Large intestine (tissue), 3 donors: ENCODE measurements at regions not wholly inside any gene's neighbourhood (a gene's known extent, or its start where the extent isn't known, plus 50 kb on each side); places are given as distances from the start of the nearest gene placed in this dataset.
A peak's percentile ranks its signal among the peaks of the same experiment; 100 is the strongest.

ENCODE experiments used
- DNase-seq, 2 donors: peaks; one replicate each; pipeline versions ENCODE4 v3.0.0 to v3.0.0-alpha.2; 2013
- H3K27ac ChIP-seq: one replicate; pipeline ENCODE4 v1.5.1; 2013; ENCODE audit warnings: low read length
- H3K27me3 ChIP-seq: 2 replicates; pipeline ENCODE4 v1.6.1; 2013; ENCODE audit warnings: low read length; ENCODE audit not compliant: control insufficient read depth, insufficient read depth
- H3K36me3 ChIP-seq: 2 replicates; pipeline ENCODE4 v1.6.1; 2013; ENCODE audit warnings: low read length; ENCODE audit not compliant: control insufficient read depth, insufficient read depth
- H3K4me1 ChIP-seq: one replicate; pipeline ENCODE4 v1.6.1; 2013; ENCODE audit warnings: low read length; ENCODE audit not compliant: control insufficient read depth, insufficient read depth
- H3K4me3 ChIP-seq: one replicate; pipeline ENCODE4 v1.5.1; 2013; ENCODE audit warnings: low read length
- H3K9me3 ChIP-seq: one replicate; pipeline ENCODE4 v1.6.1; 2013; ENCODE audit warnings: mild to moderate bottlenecking, low read depth, low read length, moderate library complexity; ENCODE audit not compliant: control insufficient read depth
- WGBS: methylation state at CpG from one replicate; pipeline ENCODE4 v1.1.5; 2013; ENCODE audit warnings: low lambda C conversion rate; ENCODE audit not compliant: insufficient coverage; 5-methylcytosine and 5-hydroxymethylcytosine counted together

DNA sequence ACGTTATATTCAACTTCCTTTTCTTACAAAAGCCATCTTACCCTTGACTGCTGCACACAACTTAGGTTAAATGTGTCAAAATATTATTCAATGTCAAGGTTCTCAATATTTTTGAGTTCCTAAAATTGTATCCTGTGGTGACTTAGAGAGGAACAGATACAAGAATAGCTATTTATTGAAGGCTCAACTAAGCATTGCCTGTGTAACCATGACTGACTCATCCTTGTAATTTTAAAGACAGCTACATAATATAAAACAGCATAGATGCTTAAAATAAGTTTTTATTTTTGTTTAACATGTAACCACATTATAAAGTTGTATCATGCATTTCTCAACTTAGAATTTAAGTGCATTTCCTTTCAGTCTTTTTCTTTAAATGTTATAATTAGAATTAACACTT is 312.9 kb upstream of the RGMB start:
- no peaks in the 10 kb centered on the region for H3K4me1 ChIP-seq

GRCh38 chr5:98461485-98461884 is 312.0 kb upstream of the RGMB start:
- Histone ChIP-seq H3K4me3 (no peak overlapping the region), H3K4me1 (no peaks in the 10 kb centered on the region), H3K9me3 (no peaks in the 10 kb centered on the region), H3K27me3 (no peaks in the 10 kb centered on the region), H3K36me3 (no peaks in the 10 kb centered on the region), H3K27ac (no peak overlapping the region)
- DNase-seq = no peak
- WGBS = 75% methylated on average over 2 of the region's 3 CpGs

More for the DNA sequence above, 312.9 kb upstream of the RGMB start:
- Histone ChIP-seq H3K27ac (no peak overlapping the region), H3K9me3 (no peaks in the 10 kb centered on the region), H3K27me3 (no peaks in the 10 kb centered on the region), H3K4me3 (no peak overlapping the region), H3K36me3 (no peaks in the 10 kb centered on the region)
- no peak for DNase-seq
- no CpG with 5 or more reads among the region's 1 CpG for WGBS

DNA sequence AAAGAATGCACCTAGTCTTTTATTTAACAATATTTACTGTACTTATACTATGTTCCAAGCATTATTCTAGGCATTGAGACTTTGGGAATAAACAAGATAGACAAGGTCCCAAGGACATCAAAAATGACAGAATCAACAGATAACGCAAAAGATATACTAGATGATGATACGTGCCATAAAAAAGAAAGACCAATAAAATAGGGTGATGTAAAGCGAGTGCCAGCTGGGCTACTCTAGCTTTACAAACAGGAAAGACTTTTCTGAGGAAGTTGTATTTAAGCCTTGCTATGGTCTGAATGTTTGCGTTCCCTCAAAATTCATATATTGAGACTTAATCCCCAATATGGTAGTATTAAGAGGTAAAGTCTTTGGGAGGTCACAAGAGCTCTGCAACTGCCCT is 310.2 kb upstream of the RGMB start:
- Histone ChIP-seq H3K36me3 (no peaks in the 10 kb centered on the region), H3K27me3 (no peaks in the 10 kb centered on the region), H3K4me3 (no peak overlapping the region), H3K4me1 (no peaks in the 10 kb centered on the region), H3K9me3 (no peaks in the 10 kb centered on the region), H3K27ac (no peak overlapping the region)
- WGBS = 81% methylated on average over 3 of the region's 4 CpGs
- DNase-seq = peak in 1 of 2 donors; percentile 3

GRCh38 chr5:98463676-98464075 is 309.8 kb upstream of the RGMB start:
- H3K9me3 ChIP-seq = no peaks in the 10 kb centered on the region
- H3K27me3 ChIP-seq = no peaks in the 10 kb centered on the region
- H3K4me3 ChIP-seq = no peak overlapping the region
- no peaks in the 10 kb centered on the region for H3K4me1 ChIP-seq
- H3K36me3 ChIP-seq = no peaks in the 10 kb centered on the region
- DNase-seq = no peak
- WGBS = 90% methylated on average over 2 of the region's 5 CpGs
- no peak overlapping the region for H3K27ac ChIP-seq

GRCh38 chr5:98464737-98465330 is 308.6 kb upstream of the RGMB start:
- no peak overlapping the region for H3K4me3 ChIP-seq
- no peak overlapping the region for H3K27ac ChIP-seq
- H3K27me3 ChIP-seq = no peaks in the 10 kb centered on the region
- no peaks in the 10 kb centered on the region for H3K36me3 ChIP-seq
- no peaks in the 10 kb centered on the region for H3K9me3 ChIP-seq
- WGBS = 100% methylated on average over 2 of the region's 3 CpGs
- no peak for DNase-seq
- H3K4me1 ChIP-seq = no peaks in the 10 kb centered on the region

DNA sequence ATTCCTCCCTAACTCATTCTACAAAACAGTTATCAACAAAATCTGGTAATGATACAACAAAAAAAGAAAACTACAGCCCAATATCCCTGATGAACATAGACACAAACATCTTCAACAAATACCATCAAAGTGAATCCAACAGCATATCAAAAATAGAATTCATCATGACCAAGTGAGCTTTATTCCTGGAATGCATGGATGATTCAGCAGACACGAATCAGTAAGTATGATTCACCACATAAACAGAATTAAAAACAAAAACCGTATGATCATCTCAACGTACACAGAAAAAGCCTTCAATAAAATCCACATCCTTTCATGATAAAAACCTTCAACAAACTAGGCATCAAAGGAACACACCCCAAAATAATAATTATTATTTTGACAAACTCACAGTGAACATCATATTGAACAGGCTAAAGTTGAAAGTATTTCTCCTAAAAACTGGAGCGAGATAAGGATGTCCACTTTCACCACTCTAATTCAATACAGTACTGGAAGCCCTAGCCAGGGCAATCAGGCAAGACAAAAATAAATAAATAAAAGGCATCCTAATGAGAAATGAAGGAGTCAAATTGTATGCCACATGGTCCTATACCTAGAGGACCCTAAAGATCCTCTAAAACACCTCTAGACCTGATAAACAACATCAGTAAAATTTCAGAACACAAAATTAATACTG is 305.1 kb upstream of the RGMB start:
- no peaks in the 10 kb centered on the region for H3K9me3 ChIP-seq

GRCh38 chr5:98470747-98471146 is 302.7 kb upstream of the RGMB start:
- WGBS = 100% methylated on average over 2 of the region's 2 CpGs
- Histone ChIP-seq H3K4me1 (peaks cover 11% of the 10 kb centered on the region), H3K27me3 (no peaks in the 10 kb centered on the region), H3K4me3 (no peak overlapping the region), H3K9me3 (no peaks in the 10 kb centered on the region), H3K36me3 (no peaks in the 10 kb centered on the region), H3K27ac (no peak overlapping the region)
- no peak for DNase-seq

More for the DNA sequence above, 305.1 kb upstream of the RGMB start:
- Histone ChIP-seq H3K36me3 (no peaks in the 10 kb centered on the region), H3K4me3 (no peak overlapping the region), H3K27ac (no peak overlapping the region), H3K4me1 (no peaks in the 10 kb centered on the region), H3K27me3 (no peaks in the 10 kb centered on the region)
- no peak for DNase-seq
- 90% methylated on average over 2 of the region's 4 CpGs for WGBS

DNA sequence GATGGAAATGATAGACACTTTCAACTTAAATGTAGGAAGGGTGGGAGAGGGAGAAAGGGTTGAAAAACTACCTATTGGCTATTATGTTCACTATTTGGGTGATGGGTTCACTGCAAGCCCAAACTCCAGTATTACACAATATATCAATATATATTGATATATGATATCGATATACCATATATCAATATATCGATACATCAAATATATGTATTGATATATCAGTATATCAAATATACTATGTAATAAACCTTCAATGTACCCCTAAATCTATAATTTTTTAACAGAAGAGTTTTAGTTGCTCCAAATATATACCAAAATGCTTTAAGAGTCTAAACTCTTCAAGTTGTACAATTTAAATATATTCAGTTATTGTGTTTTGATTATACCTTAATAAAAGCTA is 302.0 kb upstream of the RGMB start:
- WGBS = 100% methylated on average over 1 of the region's 2 CpGs
- peaks cover 11% of the 10 kb centered on the region for H3K4me1 ChIP-seq
- H3K9me3 ChIP-seq = no peaks in the 10 kb centered on the region

DNA sequence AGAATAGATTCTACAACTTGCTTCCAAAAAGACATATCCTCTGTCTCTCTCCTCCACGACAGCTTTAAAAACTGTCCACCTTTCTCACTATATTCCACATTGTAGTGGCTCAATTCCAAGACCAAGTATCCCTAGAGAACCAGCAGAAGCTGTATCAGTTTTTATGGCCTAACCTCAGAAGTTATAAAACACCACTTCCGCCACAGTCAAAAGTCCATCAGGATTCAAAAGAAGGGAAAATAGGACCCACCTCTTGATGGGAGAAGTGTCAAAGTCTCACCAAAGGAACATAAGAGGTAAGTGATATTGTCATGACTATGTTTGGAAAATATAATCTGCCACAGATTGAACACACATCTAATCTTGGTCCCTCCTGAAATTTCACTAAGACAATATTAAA is 299.2 kb upstream of the RGMB start:
- H3K4me3 ChIP-seq = no peak overlapping the region
- WGBS = no CpG with 5 or more reads among the region's 2 CpGs
- H3K27ac ChIP-seq = no peak overlapping the region
- H3K4me1 ChIP-seq = peaks cover 11% of the 10 kb centered on the region
- peak; percentile 60 to 83 for DNase-seq
- H3K36me3 ChIP-seq = no peaks in the 10 kb centered on the region
- no peaks in the 10 kb centered on the region for H3K27me3 ChIP-seq
- H3K9me3 ChIP-seq = no peaks in the 10 kb centered on the region

More for the DNA sequence above, 302.0 kb upstream of the RGMB start:
- Histone ChIP-seq H3K27ac (no peak overlapping the region), H3K4me3 (no peak overlapping the region), H3K27me3 (no peaks in the 10 kb centered on the region), H3K36me3 (no peaks in the 10 kb centered on the region)
- DNase-seq = no peak

GRCh38 chr5:98474782-98475181 is 298.7 kb upstream of the RGMB start:
- Histone ChIP-seq H3K4me1 (peaks cover 11% of the 10 kb centered on the region), H3K27ac (no peak overlapping the region), H3K27me3 (no peaks in the 10 kb centered on the region), H3K36me3 (no peaks in the 10 kb centered on the region), H3K4me3 (no peak overlapping the region), H3K9me3 (no peaks in the 10 kb centered on the region)
- peak in 1 of 2 donors; percentile 28 for DNase-seq
- WGBS = no CpG with 5 or more reads among the region's 3 CpGs
